KMS-11 (cell line): ENCODE measurements at regions not wholly inside any gene's neighbourhood (a gene's known extent, or its start where the extent isn't known, plus 50 kb on each side); places are given as distances from the start of the nearest gene placed in this dataset.

Experiments used
- H2AFZ ChIP-seq: fragments of 200-600 bp; sonication (generic); 2 replicates; pipeline ENCODE4 v1.6.1; 2016; ENCODE audit warnings: antibody characterized with exemption, mixed run types, low read depth
- H3K27ac ChIP-seq: fragments of 200-600 bp; sonication (generic); 2 replicates; pipeline ENCODE4 v1.6.1; 2016; ENCODE audit warnings: mild to moderate bottlenecking, mixed run types
- H3K27me3 ChIP-seq: fragments of 200-600 bp; sonication (generic); 2 replicates; pipeline ENCODE4 v1.6.1; 2017; ENCODE audit warnings: mild to moderate bottlenecking, low read depth, mixed run types, moderate library complexity; ENCODE audit not compliant: insufficient read depth
- H3K36me3 ChIP-seq: fragments of 200-600 bp; sonication (generic); 2 replicates; pipeline ENCODE4 v1.6.1; 2017; ENCODE audit warnings: mild to moderate bottlenecking, mixed run types; ENCODE audit not compliant: insufficient read depth
- H3K4me1 ChIP-seq: fragments of 200-600 bp; sonication (generic); 2 replicates; pipeline ENCODE4 v1.6.1; 2016; ENCODE audit warnings: mild to moderate bottlenecking, low read depth, mixed run types; ENCODE audit not compliant: poor library complexity, severe bottlenecking
- H3K4me2 ChIP-seq: fragments of 200-600 bp; sonication (generic); 2 replicates; pipeline ENCODE4 v1.7.0; 2016; ENCODE audit warnings: mild to moderate bottlenecking, mixed run types
- H3K4me3 ChIP-seq: fragments of 200-600 bp; sonication (generic); IDR thresholded peaks from 2 replicates; pipeline ENCODE4 v1.6.1; 2017; ENCODE audit warnings: low read depth, low read length, mixed read lengths; ENCODE audit not compliant: insufficient read depth
- H3K79me2 ChIP-seq: fragments of 200-600 bp; sonication (generic); 2 replicates; pipeline ENCODE4 v1.6.1; 2016; ENCODE audit warnings: low read depth, mixed run types; ENCODE audit not compliant: insufficient read depth
- H3K9ac ChIP-seq: fragments of 200-600 bp; sonication (generic); 2 replicates; pipeline ENCODE4 v1.6.1; 2016; ENCODE audit warnings: mild to moderate bottlenecking, mixed run types
- H4K20me1 ChIP-seq: fragments of 200-600 bp; sonication (generic); 2 replicates; pipeline ENCODE4 v1.6.1; 2016; ENCODE audit warnings: mild to moderate bottlenecking, mixed run types; ENCODE audit not compliant: insufficient read depth
- TF ChIP-seq, protein P1 (sequence below): fragments of 200-600 bp; sonication (generic); conservative IDR thresholded peaks from 2 replicates; pipeline ENCODE4 v1.6.1; 2017; ENCODE audit warnings: low read depth, mild to moderate bottlenecking, antibody characterized with exemption, low read length, moderate library complexity, mixed read lengths

DNA sequence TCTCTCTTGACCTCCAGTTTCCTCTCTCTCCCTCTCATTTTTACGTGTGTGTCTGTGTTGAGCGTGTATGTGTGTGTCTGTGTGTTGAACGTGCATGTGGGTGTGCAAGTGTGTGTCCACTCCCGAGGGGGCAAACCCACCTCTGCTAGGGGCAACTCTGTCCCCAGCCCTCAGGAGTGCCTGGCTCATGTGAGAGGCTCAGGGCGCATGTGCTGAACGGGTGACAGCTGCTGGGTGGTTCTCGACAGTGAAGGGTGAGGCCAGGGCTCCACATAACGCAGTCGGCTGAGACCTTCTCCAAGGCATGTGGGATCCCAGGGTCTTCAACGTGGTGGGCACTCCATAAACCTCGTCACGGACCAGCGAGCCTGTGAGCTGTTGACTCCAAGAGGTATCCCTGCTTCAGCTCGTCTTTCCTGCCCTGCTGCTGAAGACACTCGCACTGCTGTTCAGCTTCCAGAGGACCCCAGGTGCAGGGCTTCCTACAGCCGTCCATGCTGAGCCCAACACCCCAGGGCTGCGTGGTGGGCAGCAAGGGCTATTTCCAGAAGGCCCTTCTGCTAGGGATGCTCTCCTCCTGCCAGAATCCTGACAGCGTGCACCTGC, 361.6 kb upstream of the SHH start:
- Histone ChIP-seq H3K4me3 (no peak overlapping the region), H3K27me3 (no peaks in the 10 kb centered on the region)
- TF ChIP-seq, protein P1, sequence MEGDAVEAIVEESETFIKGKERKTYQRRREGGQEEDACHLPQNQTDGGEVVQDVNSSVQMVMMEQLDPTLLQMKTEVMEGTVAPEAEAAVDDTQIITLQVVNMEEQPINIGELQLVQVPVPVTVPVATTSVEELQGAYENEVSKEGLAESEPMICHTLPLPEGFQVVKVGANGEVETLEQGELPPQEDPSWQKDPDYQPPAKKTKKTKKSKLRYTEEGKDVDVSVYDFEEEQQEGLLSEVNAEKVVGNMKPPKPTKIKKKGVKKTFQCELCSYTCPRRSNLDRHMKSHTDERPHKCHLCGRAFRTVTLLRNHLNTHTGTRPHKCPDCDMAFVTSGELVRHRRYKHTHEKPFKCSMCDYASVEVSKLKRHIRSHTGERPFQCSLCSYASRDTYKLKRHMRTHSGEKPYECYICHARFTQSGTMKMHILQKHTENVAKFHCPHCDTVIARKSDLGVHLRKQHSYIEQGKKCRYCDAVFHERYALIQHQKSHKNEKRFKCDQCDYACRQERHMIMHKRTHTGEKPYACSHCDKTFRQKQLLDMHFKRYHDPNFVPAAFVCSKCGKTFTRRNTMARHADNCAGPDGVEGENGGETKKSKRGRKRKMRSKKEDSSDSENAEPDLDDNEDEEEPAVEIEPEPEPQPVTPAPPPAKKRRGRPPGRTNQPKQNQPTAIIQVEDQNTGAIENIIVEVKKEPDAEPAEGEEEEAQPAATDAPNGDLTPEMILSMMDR = no peak

GRCh38 chr7:156173346-156173745, 361.1 kb upstream of the SHH start:
- H3K4me2 ChIP-seq = no peak overlapping the region
- H3K4me1 ChIP-seq = no peaks in the 10 kb centered on the region
- no peak overlapping the region for H3K9ac ChIP-seq
- H3K4me3 ChIP-seq = no peak overlapping the region
- TF ChIP-seq, protein P1 = no peak
- no peaks in the 10 kb centered on the region for H3K27me3 ChIP-seq
- no peaks in the 10 kb centered on the region for H3K79me2 ChIP-seq
- H3K27ac ChIP-seq = no peak overlapping the region
- H2AFZ ChIP-seq = no peak overlapping the region
- no peaks in the 10 kb centered on the region for H4K20me1 ChIP-seq
- no peaks in the 10 kb centered on the region for H3K36me3 ChIP-seq

More for the DNA sequence above, 361.6 kb upstream of the SHH start:
- no peaks in the 10 kb centered on the region for H3K4me1 ChIP-seq
- no peaks in the 10 kb centered on the region for H3K79me2 ChIP-seq
- no peak overlapping the region for H3K4me2 ChIP-seq
- H3K9ac ChIP-seq = no peak overlapping the region
- no peaks in the 10 kb centered on the region for H4K20me1 ChIP-seq
- H3K27ac ChIP-seq = no peak overlapping the region
- H3K36me3 ChIP-seq = no peaks in the 10 kb centered on the region
- H2AFZ ChIP-seq = no peak overlapping the region

- Histone ChIP-seq H3K36me3 (no peaks in the 10 kb centered on the region), H4K20me1 (no peaks in the 10 kb centered on the region), H3K27me3 (no peaks in the 10 kb centered on the region), H3K4me3 (no peak overlapping the region), H2AFZ (no peak overlapping the region), H3K79me2 (no peaks in the 10 kb centered on the region), H3K4me2 (no peak overlapping the region), H3K27ac (no peak overlapping the region), H3K4me1 (no peaks in the 10 kb centered on the region), H3K9ac (no peak overlapping the region)
- TF ChIP-seq, protein P1 = no peak
Observed at GRCh38 chr7:156172638-156173037, 360.4 kb upstream of the SHH start.

- Histone ChIP-seq H3K36me3 (no peaks in the 10 kb centered on the region), H3K4me2 (no peak overlapping the region), H3K79me2 (no peaks in the 10 kb centered on the region), H3K9ac (no peak overlapping the region), H3K4me1 (no peaks in the 10 kb centered on the region), H3K4me3 (no peak overlapping the region), H2AFZ (no peak overlapping the region), H4K20me1 (no peaks in the 10 kb centered on the region), H3K27me3 (no peaks in the 10 kb centered on the region), H3K27ac (no peak overlapping the region)
- TF ChIP-seq, protein P1 = no peak
Observed at GRCh38 chr7:156169474-156170370, 357.5 kb upstream of the SHH start.
